Urinary bladder (tissue), 3 donors: ENCODE measurements at regions not wholly inside any gene's neighbourhood (a gene's known extent, or its start where the extent isn't known, plus 50 kb on each side); places are given as distances from the start of the nearest gene placed in this dataset.

Source experiments
- DNase-seq: peaks from one replicate; pipeline ENCODE4 v3.0.0-alpha.2; 2015; ENCODE audit errors: extremely low spot score
- H3K27ac ChIP-seq: one replicate; pipeline ENCODE4 v1.5.1; 2013; ENCODE audit warnings: low read depth, mild to moderate bottlenecking, moderate library complexity
- H3K36me3 ChIP-seq: one replicate; pipeline ENCODE4 v1.6.1; 2013; ENCODE audit warnings: mild to moderate bottlenecking, moderate library complexity; ENCODE audit not compliant: insufficient read depth
- H3K4me1 ChIP-seq: one replicate; pipeline ENCODE4 v1.6.1; 2013; ENCODE audit warnings: mild to moderate bottlenecking, moderate library complexity; ENCODE audit not compliant: insufficient read depth
- H3K4me3 ChIP-seq: one replicate; pipeline ENCODE4 v1.5.1; 2013; ENCODE audit warnings: low read depth, low read length
- WGBS: extraction: QIAGEN DNeasy Blood & Tissue Kit; methylation state at CpG from one replicate; pipeline ENCODE4 v1.1.7; 2013; 5-methylcytosine and 5-hydroxymethylcytosine counted together
- donor health status: healthy with polysubstance abuse.
- donor health status: healthy.

GRCh38 chr12:105423237-105423636 lies 92.7 kb downstream of the C12orf75 start:
- H3K36me3 ChIP-seq: no peaks in the 10 kb centered on the region
- H3K4me3 ChIP-seq: no peak overlapping the region
- no peak for DNase-seq
- H3K4me1 ChIP-seq: no peaks in the 10 kb centered on the region
- no peak overlapping the region for H3K27ac ChIP-seq

DNA sequence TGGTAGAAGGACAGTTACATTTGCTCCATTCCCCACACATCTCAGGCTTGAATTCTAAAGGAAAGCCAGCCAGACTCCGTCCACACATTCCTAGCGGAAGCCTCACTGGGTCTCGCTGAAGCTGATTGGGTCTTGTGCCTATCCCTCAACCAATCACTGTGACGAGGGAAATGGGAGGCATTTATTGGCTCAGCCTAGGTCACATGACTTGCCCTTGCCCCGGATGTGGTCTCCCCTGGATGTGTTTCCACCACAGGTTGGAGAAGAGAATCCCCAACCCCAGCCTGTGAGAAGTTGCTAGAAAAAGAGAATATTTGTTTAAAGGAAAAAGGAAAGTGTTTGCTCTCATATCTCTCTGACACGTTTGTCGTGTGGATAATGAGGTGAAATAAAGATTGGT lies 93.4 kb downstream of the C12orf75 start:
- Histone ChIP-seq H3K36me3 (no peaks in the 10 kb centered on the region), H3K27ac (no peak overlapping the region), H3K4me1 (no peaks in the 10 kb centered on the region), H3K4me3 (no peak overlapping the region)
- WGBS: 94% methylated on average over 7 of the region's 7 CpGs
- no peak for DNase-seq

- no peak overlapping the region for H3K4me3 ChIP-seq
- H3K27ac ChIP-seq: no peak overlapping the region
- no peaks in the 10 kb centered on the region for H3K4me1 ChIP-seq
- 79% methylated on average over 7 of the region's 7 CpGs for WGBS
- no peaks in the 10 kb centered on the region for H3K36me3 ChIP-seq
- DNase-seq: no peak
These were observed 95.0 kb downstream of the C12orf75 start for GRCh38 chr12:105425254-105426174.

GRCh38 chr12:105426766-105427165 lies 96.3 kb downstream of the C12orf75 start:
- H3K27ac ChIP-seq: no peak overlapping the region
- no peaks in the 10 kb centered on the region for H3K36me3 ChIP-seq
- no peak for DNase-seq
- WGBS: 94% methylated on average over 3 of the region's 3 CpGs
- no peaks in the 10 kb centered on the region for H3K4me1 ChIP-seq
- H3K4me3 ChIP-seq: no peak overlapping the region

GRCh38 chr12:105427883-105428282 lies 97.4 kb downstream of the C12orf75 start:
- DNase-seq: no peak
- Histone ChIP-seq H3K4me3 (no peak overlapping the region), H3K36me3 (no peaks in the 10 kb centered on the region), H3K4me1 (no peaks in the 10 kb centered on the region), H3K27ac (no peak overlapping the region)

GRCh38 chr12:105428793-105429395 lies 98.4 kb downstream of the C12orf75 start:
- Histone ChIP-seq H3K4me1 (no peaks in the 10 kb centered on the region), H3K27ac (no peak overlapping the region), H3K36me3 (no peaks in the 10 kb centered on the region), H3K4me3 (no peak overlapping the region)
- no peak for DNase-seq
- WGBS: 89% methylated on average over 1 of the region's 1 CpG

DNA sequence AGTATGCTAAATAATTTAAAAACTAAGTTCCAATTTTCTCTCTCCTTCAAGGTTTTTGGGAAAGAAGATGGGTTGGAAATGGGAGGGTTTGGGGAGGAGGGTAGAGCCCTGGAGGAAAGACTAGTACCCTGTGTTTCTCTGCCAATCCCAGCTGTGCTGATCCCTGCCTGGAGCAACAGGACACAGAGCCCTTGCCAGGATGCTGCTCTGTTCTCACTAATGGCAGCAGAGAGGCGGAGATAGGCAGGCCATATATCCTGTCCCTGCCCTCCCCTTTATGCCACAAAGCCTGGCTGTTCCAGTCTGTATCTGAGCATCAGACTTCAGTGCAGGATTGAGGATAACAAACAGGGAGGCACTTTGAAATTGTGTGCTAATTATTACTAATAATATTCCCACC lies 99.0 kb downstream of the C12orf75 start:
- Histone ChIP-seq H3K36me3 (no peaks in the 10 kb centered on the region), H3K27ac (no peak overlapping the region), H3K4me3 (no peak overlapping the region), H3K4me1 (no peaks in the 10 kb centered on the region)
- no peak for DNase-seq
- WGBS: 95% methylated on average over 1 of the region's 1 CpG

- H3K4me3 ChIP-seq: no peak overlapping the region
- no peaks in the 10 kb centered on the region for H3K36me3 ChIP-seq
- DNase-seq: no peak
- no peaks in the 10 kb centered on the region for H3K4me1 ChIP-seq
- 84% methylated on average over 2 of the region's 2 CpGs for WGBS
- H3K27ac ChIP-seq: no peak overlapping the region
These were observed 101.1 kb downstream of the C12orf75 start for GRCh38 chr12:105431537-105432100.

DNA sequence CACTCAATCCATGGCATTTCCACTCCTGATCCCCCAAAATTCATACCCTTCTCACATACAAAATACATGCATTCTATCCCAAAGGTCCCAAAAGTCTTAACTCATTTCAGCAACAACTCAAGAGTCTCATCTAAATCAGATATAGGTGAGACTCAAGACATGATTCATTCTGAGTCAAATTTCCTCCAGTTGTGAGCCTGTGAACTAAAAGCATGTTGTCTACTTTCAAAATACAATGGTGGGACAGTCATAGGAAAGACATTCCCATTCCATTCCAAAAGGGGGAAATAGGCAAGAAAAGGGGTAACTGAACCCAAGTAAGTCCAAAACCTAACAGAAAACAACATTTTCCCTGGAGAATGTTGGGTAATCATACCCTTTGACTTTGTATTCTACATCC lies 103.3 kb downstream of the C12orf75 start:
- Histone ChIP-seq H3K4me1 (no peaks in the 10 kb centered on the region), H3K4me3 (no peak overlapping the region), H3K27ac (no peak overlapping the region), H3K36me3 (no peaks in the 10 kb centered on the region)
- DNase-seq: no peak

GRCh38 chr12:105436636-105437035 lies 106.1 kb downstream of the C12orf75 start:
- Histone ChIP-seq H3K27ac (no peak overlapping the region), H3K4me1 (no peaks in the 10 kb centered on the region), H3K4me3 (no peak overlapping the region), H3K36me3 (no peaks in the 10 kb centered on the region)
- 94% methylated on average over 1 of the region's 1 CpG for WGBS
- DNase-seq: no peak

- Histone ChIP-seq H3K27ac (no peak overlapping the region), H3K36me3 (no peaks in the 10 kb centered on the region), H3K4me3 (no peak overlapping the region), H3K4me1 (no peaks in the 10 kb centered on the region)
- 95% methylated on average over 1 of the region's 1 CpG for WGBS
- DNase-seq: no peak
These were observed 109.7 kb downstream of the C12orf75 start for GRCh38 chr12:105440037-105440664.

- DNase-seq: no peak
- Histone ChIP-seq H3K27ac (no peak overlapping the region), H3K4me1 (no peaks in the 10 kb centered on the region), H3K36me3 (no peaks in the 10 kb centered on the region), H3K4me3 (no peak overlapping the region)
- 71% methylated on average over 18 of the region's 18 CpGs for WGBS
These were observed 113.5 kb downstream of the C12orf75 start for GRCh38 chr12:105443802-105444652.

- Histone ChIP-seq H3K36me3 (no peaks in the 10 kb centered on the region), H3K27ac (no peak overlapping the region), H3K4me1 (no peaks in the 10 kb centered on the region), H3K4me3 (no peak overlapping the region)
- DNase-seq: no peak
- 63% methylated on average over 3 of the region's 3 CpGs for WGBS
These were observed 114.2 kb downstream of the C12orf75 start for GRCh38 chr12:105444653-105445102.
